ENCODE measurements at regions not wholly inside any gene's neighbourhood (a gene's known extent, or its start where the extent isn't known, plus 50 kb on each side); places are given as distances from the start of the nearest gene placed in this dataset.

- FAIRE-seq, result no peak
- TF ChIP-seq TAF1 (IDR thresholded peaks at IDR 0.05; ENCODE audit: borderline replicate concordance, low read depth, low read length) (no peak), POLR2AphosphoS5 (IDR thresholded peaks at IDR 0.05; ENCODE audit: low read depth, low read length) (no peak), POLR2A (IDR thresholded peaks at IDR 0.05; ENCODE audit: low read depth, low read length) (no peak)
Measured at GRCh38 chr11:32213223-32213622, 122.3 kb downstream of the RCN1 start.

DNA sequence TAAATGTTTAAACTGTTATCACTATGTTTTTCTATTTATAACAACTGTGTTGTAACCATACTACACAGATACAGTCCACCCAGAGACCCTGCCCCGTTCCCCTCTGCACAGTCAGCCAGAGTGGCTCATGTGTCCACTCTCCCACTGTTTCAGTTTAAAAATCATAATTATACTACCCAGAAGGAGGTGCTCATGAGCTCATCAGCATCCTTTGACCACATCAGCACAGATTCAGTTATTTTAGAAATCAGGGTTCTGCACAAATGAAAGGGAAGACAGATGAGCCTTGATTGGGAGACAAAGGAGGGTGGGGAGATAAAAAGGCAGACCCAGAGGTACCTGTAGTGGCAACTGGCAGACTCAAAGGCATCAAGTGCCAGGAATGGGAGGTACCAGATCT, 124.3 kb downstream of the RCN1 start:
- no peak for TF ChIP-seq POLR2A (IDR thresholded peaks at IDR 0.05; ENCODE audit: low read depth, low read length)
- no peak for TF ChIP-seq POLR2AphosphoS5 (IDR thresholded peaks at IDR 0.05; ENCODE audit: low read depth, low read length)
- no peak for TF ChIP-seq TAF1 (IDR thresholded peaks at IDR 0.05; ENCODE audit: borderline replicate concordance, low read depth, low read length)
- FAIRE-seq (no peak), DNase-seq (ENCODE audit: insufficient read length) (no peak)

More at GRCh38 chr11:32213223-32213622, 122.3 kb downstream of the RCN1 start:
- DNase-seq (ENCODE audit: insufficient read length), result no peak

DNA sequence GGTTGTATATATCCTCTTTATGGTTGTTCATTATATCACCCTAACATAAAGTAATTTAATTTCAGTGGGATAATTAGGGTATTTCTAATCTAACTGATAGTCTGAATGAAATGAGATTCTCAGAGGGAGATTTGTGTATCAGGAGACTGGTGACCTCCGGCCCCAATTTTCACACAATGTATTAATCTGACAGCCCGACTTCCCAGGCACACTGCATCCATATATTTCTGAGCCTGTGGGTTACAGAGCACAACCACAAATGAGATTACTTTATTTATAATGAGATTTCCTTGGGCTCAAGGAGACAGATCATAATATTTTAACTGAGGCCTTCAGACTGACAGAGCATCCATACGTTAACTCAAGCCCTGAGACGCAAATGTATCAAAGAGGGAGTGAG, 125.9 kb downstream of the RCN1 start:
- FAIRE-seq (no peak), DNase-seq (ENCODE audit: insufficient read length) (no peak)
- no peak for TF ChIP-seq POLR2AphosphoS5 (IDR thresholded peaks at IDR 0.05; ENCODE audit: low read depth, low read length)
- TF ChIP-seq TAF1 (IDR thresholded peaks at IDR 0.05; ENCODE audit: borderline replicate concordance, low read depth, low read length), result no peak

- FAIRE-seq (no peak), DNase-seq (ENCODE audit: insufficient read length) (no peak)
- TF ChIP-seq POLR2A (IDR thresholded peaks at IDR 0.05; ENCODE audit: low read depth, low read length) (no peak), POLR2AphosphoS5 (IDR thresholded peaks at IDR 0.05; ENCODE audit: low read depth, low read length) (no peak), TAF1 (IDR thresholded peaks at IDR 0.05; ENCODE audit: borderline replicate concordance, low read depth, low read length) (no peak)
Measured at GRCh38 chr11:32219320-32219719, 128.4 kb downstream of the RCN1 start.

GRCh38 chr11:32221476-32222032, 130.7 kb downstream of the RCN1 start:
- TF ChIP-seq POLR2AphosphoS5 (IDR thresholded peaks at IDR 0.05; ENCODE audit: low read depth, low read length) (no peak), POLR2A (IDR thresholded peaks at IDR 0.05; ENCODE audit: low read depth, low read length) (no peak), TAF1 (IDR thresholded peaks at IDR 0.05; ENCODE audit: borderline replicate concordance, low read depth, low read length) (no peak)
- FAIRE-seq (no peak), DNase-seq (ENCODE audit: insufficient read length) (no peak)

GRCh38 chr11:32224580-32224979, 133.7 kb downstream of the RCN1 start:
- FAIRE-seq (no peak), DNase-seq (ENCODE audit: insufficient read length) (no peak)
- TF ChIP-seq POLR2A (IDR thresholded peaks at IDR 0.05; ENCODE audit: low read depth, low read length) (no peak), POLR2AphosphoS5 (IDR thresholded peaks at IDR 0.05; ENCODE audit: low read depth, low read length) (no peak), TAF1 (IDR thresholded peaks at IDR 0.05; ENCODE audit: borderline replicate concordance, low read depth, low read length) (no peak)

- no peak for DNase-seq (ENCODE audit: insufficient read length)
- no peak for TF ChIP-seq TAF1 (IDR thresholded peaks at IDR 0.05; ENCODE audit: borderline replicate concordance, low read depth, low read length)
- TF ChIP-seq POLR2AphosphoS5 (IDR thresholded peaks at IDR 0.05; ENCODE audit: low read depth, low read length), result no peak
- no peak for TF ChIP-seq POLR2A (IDR thresholded peaks at IDR 0.05; ENCODE audit: low read depth, low read length)
- FAIRE-seq, result no peak
Measured at GRCh38 chr11:32225571-32226285, 134.9 kb downstream of the RCN1 start.

GRCh38 chr11:32226480-32226879, 135.6 kb downstream of the RCN1 start:
- TF ChIP-seq POLR2AphosphoS5 (IDR thresholded peaks at IDR 0.05; ENCODE audit: low read depth, low read length), result no peak
- no peak for FAIRE-seq

GRCh38 chr11:32229576-32230240, 138.8 kb downstream of the RCN1 start:
- DNase-seq (ENCODE audit: insufficient read length) (no peak), FAIRE-seq (no peak)
- TF ChIP-seq POLR2A (IDR thresholded peaks at IDR 0.05; ENCODE audit: low read depth, low read length) (no peak), POLR2AphosphoS5 (IDR thresholded peaks at IDR 0.05; ENCODE audit: low read depth, low read length) (no peak), TAF1 (IDR thresholded peaks at IDR 0.05; ENCODE audit: borderline replicate concordance, low read depth, low read length) (no peak)

More at GRCh38 chr11:32226480-32226879, 135.6 kb downstream of the RCN1 start:
- DNase-seq (ENCODE audit: insufficient read length), result no peak

GRCh38 chr11:32231909-32232493, 141.1 kb downstream of the RCN1 start:
- DNase-seq (ENCODE audit: insufficient read length), result no peak
- FAIRE-seq, result no peak
- TF ChIP-seq TAF1 (IDR thresholded peaks at IDR 0.05; ENCODE audit: borderline replicate concordance, low read depth, low read length) (no peak), POLR2AphosphoS5 (IDR thresholded peaks at IDR 0.05; ENCODE audit: low read depth, low read length) (no peak), POLR2A (IDR thresholded peaks at IDR 0.05; ENCODE audit: low read depth, low read length) (no peak)

DNA sequence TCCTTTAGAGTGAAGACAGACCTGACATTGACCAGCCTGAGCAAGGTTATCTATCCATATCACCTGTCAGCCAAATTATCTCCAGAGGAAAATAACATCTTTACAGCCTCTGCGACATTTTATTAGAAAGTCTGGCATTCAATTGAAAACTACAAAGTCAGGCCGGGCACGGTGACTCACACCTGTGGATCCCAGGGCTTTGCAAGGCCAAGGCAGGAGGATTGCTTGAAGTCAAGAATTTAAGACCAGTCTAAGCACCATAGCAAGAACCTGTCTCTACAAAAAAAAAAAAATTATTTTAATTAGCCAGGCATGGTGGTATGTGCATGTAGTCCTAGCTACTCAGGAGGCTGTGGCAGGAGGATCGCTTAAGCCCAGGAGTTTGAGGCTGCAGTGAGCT, 141.6 kb downstream of the RCN1 start:
- TF ChIP-seq TAF1 (IDR thresholded peaks at IDR 0.05; ENCODE audit: borderline replicate concordance, low read depth, low read length) (no peak), POLR2A (IDR thresholded peaks at IDR 0.05; ENCODE audit: low read depth, low read length) (no peak), POLR2AphosphoS5 (IDR thresholded peaks at IDR 0.05; ENCODE audit: low read depth, low read length) (no peak)
- FAIRE-seq, result no peak

DNA sequence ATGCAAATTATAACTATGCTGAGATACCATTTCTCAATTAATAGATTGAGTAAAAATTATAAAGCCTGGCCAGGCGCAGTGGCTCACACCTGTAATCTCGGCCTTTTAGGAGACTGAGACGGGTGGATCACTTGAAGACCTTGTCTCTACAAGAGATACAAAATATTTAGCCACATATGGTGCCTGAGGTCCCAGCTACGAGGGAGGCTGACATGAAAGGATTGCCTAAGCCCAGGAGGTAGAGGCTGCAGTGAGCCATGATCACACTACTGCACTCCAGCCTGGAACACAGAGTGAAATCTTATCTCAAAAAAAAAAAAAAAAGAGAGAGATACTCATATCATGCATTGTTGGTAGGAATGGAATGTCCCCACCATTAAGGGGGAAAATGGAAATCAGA, 142.4 kb downstream of the RCN1 start:
- no peak for DNase-seq (ENCODE audit: insufficient read length)
- FAIRE-seq, result no peak
- TF ChIP-seq TAF1 (IDR thresholded peaks at IDR 0.05; ENCODE audit: borderline replicate concordance, low read depth, low read length) (no peak), POLR2A (IDR thresholded peaks at IDR 0.05; ENCODE audit: low read depth, low read length) (no peak), POLR2AphosphoS5 (IDR thresholded peaks at IDR 0.05; ENCODE audit: low read depth, low read length) (no peak)

More for the DNA sequence above, 141.6 kb downstream of the RCN1 start:
- DNase-seq (ENCODE audit: insufficient read length), result no peak
